Hematopoietic multipotent progenitor cell treated with erythropoietin and hydrocortisone succinate and interleukin-3 and kit ligand, for 15 days (in vitro differentiated cells): ENCODE measurements at regions not wholly inside any gene's neighbourhood (a gene's known extent, or its start where the extent isn't known, plus 50 kb on each side); places are given as distances from the start of the nearest gene placed in this dataset.

Source experiments
- DNase-seq: peaks from one replicate; pipeline ENCODE4 v3.0.0-alpha.2; 2015; ENCODE audit warnings: low spot score

DNA sequence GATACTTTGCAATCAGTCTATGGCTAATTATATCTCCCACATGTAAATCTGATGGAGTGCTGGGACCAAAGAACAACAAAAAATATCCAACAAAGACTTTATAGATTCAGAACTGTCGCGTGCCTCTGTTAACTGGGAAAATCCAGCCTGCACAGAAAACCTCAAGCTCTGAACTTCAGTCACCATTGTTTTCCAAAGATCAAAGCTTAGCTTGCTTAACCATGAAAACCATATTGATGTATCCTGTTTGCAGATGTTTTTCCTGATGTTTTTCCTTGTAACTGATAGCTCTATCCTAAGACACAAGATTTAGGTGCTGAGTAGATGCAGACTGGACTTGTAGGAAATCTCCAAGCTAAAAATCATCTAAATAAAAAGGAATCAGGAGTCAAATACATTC is 163.7 kb downstream of the GXYLT1 start:
- no peak for DNase-seq

DNA sequence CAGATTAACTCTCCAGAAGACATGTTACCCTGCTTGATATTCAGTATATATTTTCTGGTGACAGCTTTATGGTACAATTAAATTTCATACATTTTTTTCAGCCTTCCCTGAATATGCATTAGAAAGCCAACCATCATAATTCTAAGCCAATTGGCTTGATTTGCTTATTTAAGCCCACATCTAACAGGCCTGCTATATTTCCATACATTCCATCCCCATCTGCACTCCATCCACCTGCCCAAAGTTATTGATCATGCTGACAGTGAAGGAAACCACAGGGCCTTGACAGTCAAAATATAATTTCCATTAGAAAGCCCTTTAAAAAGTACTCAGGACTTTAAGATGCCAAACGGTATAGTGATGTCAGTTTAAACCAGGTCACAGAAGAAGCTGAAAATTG is 164.3 kb downstream of the GXYLT1 start:
- DNase-seq: no peak

DNA sequence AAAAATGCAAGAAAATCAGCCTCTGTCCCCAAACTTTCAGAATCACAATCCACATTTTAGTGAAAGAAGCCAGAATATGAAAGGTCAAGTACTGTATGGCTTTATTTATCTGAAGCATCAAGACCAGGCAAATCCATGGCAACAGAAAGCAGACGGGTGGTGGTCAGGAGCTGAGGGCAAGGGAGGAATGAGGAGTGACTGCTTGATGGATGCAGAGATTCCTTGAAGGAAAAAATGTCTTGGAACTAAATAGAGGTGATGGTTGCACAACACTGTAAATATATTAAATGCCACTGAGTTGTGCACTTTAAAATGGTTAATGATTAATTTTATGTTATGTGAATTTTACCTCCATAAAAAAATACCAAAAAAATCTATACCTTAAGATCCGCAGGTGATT is 165.1 kb downstream of the GXYLT1 start:
- no peak for DNase-seq

DNA sequence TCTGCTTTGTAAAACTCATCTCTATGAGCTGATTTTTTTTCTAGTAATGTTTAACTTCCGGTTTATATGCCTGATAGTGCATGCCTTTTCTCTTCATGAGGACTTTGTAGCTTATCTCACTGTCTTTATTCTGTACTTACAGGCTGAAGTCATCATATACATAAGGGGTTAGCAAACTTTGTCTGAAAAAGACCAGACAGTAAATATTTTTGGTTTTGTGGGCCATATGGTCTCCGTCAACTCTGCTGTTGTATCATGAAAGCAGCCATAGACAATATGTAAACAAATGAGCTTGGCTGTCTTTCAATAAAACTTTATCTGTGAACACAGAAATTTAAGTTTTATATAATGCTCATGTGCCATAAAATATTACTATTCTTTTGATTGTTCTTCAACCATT is 172.1 kb downstream of the GXYLT1 start:
- no peak for DNase-seq

DNA sequence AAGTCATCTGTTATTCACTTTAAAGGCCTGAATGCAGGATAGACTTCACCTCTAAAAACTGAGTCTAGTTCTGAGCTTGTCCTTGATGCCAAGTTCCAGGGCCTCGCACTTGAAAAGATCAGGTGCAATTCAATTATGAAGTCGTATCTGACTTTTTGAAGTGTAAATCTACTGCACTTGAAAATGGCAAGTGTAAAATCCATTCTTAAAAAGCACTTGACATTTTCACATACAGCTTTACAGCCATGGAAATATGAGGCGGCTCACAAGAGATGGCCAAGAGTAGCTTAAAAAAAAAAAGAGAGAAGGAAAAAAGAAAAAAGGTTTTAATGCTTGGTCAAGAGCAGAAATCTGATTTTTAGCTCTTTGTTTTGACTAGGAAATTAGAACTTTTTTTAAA is 172.5 kb downstream of the GXYLT1 start:
- DNase-seq: no peak

DNA sequence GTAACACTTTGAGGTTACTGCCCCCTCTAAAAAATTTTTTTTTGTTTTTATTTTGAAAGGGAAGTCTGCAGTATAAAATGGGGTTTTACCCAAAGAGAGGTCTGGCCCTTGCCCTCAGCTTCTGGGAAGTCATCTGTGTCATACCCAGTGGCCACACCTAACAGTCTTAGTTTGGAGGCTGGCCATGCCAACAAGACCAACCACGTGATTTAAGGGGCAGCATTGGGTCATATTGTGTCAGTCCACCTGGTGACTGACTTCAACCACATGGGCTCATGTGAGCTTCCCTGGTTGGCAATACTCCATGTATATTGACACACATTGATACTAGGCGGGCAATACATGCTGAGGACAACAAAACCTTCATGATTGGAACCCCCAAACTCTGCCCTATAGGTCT is 173.9 kb downstream of the GXYLT1 start:
- no peak for DNase-seq

DNA sequence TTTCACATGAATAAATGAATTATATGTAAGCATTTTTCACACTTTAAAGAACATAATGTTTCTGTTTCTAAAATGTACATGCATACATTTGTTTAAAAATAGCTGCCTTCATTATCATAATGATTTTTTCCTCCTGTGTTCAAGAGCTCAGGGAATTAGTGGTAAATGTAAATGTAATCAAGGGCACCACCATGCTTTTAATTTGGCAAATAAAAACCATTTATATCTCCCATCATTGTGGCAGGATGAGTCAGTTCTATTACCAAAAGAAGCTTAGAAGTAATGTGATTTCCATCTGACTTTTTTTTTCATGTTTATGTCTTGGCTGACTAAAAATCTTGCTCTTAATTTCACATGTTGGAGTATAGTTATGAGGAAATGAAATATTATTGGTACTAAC is 176.1 kb downstream of the GXYLT1 start:
- no peak for DNase-seq

DNA sequence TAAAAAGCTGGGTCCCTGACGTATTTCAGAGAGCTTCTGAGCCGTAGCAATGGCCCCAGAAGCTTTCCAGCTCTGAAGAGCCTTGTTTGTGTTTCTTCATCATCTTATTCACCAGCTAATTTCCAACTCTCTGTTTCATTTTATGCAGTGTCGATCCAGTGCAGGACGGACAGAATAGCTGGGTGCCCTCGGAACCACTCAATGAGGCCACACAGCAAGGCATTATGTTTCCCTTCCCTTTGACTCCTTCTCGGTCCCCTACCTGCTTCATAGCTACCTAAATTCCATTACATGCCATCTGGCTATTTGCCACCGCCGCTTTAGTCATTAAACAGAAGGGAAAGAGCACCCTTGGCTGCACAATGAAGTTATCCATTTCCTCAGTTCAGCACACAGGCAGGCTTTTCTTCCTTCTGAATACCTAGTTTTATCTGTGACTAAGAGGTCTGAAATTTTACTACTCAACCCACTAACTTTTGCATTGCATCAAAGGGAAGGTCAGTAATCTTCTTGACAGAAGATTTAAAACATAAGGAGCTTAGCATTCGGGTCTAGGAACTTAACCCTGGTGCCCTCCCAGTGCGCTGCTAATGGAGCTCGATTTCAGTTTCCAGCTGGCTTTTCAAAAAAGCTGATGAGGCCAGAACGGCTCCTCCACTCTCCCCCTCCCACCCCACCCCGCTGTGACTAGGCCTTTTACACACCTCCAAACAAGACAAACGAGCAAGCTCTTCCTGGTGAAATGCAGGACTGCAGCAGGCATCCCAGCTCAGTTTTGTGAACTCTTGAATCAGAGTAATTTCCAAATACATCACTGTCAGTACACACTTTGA is 176.8 kb downstream of the GXYLT1 start:
- DNase-seq: no peak

DNA sequence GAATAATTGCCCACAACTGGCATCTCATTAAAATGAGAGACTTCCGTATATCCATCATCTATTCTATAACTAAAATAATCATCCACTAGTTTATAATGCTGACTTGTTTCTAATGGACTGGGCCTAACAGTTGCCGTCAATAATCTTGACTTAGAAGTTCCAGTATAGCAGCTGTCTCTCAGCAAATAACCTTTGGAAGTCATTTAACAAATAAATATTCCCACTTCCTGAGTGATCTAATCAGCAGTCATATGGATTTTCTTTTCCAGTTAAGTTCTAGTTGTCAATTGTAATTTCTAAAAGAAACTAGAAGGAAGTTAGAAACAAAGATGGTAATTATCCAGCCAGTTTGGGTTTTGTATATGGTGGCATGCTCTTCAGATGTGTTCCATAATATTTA is 177.8 kb downstream of the GXYLT1 start:
- no peak for DNase-seq

DNA sequence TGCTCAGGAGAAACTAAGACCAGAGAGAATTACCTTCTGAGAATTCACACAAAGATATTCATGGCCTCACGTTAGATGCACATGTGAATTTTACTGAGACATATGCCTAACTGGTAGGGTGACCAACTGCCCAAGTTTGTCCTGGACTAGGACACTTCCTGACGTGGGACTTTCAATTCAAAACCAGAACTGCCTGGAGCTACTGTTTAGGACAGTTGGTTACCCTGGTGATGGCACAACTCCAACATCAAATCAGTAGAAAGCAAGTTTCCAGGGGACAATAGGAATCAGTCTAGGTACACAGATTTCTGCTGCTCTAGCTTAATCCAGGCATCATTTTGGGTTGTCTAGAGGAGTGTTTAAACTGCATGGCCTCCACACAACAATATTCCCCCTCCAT is 178.7 kb downstream of the GXYLT1 start:
- no peak for DNase-seq

DNA sequence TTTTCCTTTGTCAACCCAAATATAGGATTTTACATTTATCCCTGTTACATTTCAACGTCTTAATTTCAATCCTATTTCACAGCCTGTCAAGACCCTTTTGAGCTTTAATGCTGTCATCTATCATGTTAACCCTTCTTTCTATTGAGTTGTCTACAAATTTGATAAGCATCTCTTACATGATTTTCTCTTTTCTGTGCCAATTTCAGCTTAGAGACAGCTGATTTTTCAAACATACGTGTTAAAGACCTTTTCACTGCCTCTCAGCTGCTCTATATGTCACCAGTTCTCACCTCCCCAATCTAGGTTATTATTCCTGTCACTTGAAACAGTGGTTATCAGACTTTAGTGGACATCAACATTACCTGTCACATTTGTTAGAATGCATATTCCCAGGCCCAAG is 181.3 kb downstream of the GXYLT1 start:
- DNase-seq: no peak

DNA sequence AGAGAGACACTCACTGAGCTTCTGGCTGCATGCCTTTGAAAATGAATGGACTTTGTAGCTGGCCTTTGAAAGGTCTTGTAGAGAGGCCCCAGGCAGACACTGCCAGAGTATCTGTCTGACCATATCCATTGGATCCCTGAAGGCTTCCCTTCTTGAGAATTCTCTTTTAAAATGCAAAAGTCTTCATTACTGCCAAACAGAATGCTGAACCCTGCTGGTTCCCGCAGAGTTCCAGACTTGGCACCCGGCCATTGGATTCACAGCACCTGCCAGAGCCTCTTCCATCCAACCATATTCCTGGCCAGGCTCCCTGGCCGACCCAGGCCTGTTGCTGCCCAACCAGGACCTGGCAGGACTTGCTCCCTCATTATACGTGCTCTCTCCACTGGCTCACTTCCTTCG is 182.5 kb downstream of the GXYLT1 start:
- DNase-seq: no peak

DNA sequence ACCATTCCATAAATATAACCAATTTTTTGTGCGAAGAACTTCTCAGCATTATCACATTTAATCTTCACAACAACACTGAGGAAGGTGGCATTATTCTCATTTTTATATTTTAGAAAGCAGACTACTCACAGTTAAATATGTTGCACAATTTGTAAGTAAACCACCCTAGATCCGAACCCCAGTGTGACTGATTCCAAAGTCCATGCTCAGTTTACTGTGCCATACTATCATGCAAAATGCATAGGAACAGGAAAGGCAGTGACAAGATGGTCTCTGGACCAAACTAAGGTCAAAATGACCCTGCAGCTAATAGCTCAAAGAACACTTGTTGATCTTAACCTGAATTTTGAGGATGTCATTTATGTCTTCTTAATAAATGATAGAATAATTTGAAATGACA is 185.4 kb downstream of the GXYLT1 start:
- DNase-seq: no peak

DNA sequence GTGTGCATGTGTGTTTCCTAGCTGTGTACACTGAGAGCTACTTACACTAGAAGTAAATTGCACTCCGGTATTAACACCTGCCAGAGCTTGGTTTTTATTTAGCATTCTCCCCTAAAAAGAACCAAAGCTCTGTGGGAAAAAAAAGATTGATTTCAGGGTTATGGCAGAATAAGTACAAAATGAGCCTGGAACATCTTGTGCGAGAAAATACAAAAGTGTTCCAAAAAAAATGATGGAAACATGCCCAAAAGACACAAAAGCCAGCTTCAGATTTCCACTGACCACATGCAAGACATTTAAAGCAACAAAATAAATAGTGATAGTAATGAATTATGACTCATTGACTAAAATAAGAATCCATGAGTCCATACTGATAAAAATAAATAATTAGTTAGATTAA is 188.3 kb downstream of the GXYLT1 start:
- DNase-seq: no peak

DNA sequence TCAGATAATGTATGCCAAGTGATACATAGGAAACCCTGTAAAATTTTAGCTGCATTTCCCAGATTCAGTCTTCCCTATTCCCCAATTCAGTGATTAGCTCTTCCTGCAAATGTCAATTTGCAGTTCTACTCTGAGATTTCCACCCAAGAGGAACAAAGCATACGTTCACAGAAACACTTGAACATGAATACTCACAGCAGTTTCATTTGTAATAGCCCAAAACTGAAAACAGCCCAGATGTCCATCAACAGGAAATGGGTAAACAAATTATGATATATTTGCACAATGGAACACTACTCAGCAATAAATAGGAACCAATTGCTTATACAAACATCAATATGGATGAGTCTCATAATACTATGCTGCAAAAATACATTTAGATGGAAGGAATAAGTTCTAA is 194.2 kb downstream of the GXYLT1 start:
- DNase-seq: no peak

DNA sequence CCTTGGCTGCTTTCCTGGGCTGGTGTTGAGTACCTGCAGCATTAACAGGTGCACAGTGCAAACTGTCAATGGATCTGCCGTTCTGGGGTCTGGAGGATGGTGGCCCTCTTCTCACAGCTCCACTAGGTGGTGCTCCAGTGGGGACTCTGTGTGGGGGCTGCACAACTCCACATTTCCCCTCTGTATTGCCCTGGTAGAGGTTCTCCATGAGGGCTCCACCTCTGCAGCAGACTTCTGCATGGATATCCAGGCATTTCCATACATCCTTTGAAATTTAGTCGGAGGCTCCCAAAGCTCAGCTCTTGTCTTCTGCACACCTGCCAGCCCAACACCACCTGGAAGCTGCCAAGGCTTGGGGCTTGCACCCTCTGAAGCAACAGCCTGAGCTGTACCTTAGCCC is 198.6 kb downstream of the GXYLT1 start:
- DNase-seq: no peak

DNA sequence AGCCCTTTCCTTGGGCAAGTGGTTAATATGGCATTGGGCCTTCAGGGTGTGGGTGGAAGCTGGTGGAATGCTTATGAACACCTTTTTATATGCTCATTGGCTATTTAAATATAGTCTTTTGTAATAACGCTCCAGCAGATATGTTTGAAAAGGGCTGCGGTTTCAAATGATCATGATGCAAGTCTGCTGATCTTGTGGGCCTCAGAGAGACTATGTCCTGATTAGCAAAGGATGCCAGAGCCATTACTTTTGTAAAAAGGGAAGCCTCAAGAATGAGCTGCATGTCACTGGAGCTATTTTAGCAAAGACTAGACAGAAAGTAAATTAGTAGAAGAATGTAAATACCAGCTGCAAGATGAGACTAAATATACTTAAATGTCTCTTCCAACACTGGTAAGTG is 200.5 kb downstream of the GXYLT1 start:
- DNase-seq: no peak

DNA sequence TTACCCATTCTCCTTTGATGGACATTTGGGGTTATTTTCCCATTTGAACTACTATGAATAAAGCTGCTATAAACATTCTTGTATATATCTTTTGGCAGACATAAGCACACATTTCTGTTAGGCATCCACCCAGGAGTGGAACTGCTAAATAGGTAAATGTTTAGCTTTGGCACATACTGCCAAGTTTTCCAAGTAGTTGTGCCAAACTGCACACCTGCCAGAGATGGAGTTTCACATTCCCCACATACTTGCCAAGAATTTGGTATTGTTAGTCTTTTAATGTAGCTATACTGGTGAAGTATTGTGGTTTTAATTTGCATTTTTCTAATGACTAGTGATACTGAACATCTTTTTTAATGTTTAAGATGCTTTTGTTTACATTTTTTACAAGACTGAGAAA is 201.0 kb downstream of the GXYLT1 start:
- DNase-seq: no peak

DNA sequence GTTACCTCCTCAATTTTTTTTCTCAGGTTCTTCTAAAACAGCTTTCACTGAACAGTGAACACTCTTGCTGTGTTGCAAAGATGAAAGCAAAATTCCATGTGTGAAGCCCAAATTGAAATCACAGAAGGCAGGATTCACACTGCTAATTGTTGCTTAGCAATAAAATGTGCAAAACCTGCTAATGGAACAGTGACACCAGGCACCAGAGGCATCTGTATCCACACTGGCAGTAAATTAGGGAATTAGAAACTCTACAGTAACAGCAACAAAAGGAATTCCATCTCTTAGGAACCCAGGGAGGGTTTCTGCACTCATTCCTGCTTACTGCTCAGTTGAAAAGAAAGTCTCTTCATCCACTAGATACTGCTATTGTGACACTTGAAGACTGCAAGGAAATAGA is 202.3 kb downstream of the GXYLT1 start:
- no peak for DNase-seq

DNA sequence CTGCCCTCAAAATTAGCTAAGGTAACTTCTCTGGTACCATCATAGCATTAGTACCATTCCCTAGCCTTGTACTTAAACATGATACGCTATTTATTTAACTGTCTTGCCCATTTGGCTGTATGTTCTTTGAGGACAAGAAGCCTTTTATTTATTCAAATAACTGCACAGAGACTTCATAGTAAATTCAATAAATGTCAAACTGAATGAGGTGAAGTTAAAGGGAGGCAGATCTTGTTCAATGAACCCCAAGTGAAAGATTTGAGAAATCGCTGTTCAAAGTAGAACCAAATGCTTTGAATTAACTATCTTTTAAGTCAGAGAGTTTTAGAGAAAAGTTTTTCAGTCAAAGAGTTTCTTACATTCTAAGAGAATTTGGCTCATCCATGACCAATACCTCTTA is 203.6 kb downstream of the GXYLT1 start:
- DNase-seq: no peak

DNA sequence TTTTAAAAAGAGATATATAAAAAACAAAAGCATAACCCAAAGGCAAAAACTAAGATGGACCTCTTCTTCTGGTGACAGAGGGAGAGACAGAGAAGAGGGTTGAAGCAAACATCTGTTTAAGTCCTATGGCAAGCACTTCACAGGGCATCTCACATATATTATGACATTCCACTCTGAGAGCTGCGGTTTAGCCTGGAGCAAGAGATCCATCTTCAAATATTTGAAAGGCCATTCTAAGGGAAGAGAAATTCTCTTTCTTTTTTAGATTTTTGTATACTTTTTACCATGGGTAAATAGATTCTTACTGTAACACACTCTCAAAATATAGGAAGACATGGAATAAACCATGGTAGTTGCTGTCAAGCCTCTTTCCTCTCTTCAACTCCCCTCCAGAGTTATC is 204.1 kb downstream of the GXYLT1 start:
- DNase-seq: no peak

DNA sequence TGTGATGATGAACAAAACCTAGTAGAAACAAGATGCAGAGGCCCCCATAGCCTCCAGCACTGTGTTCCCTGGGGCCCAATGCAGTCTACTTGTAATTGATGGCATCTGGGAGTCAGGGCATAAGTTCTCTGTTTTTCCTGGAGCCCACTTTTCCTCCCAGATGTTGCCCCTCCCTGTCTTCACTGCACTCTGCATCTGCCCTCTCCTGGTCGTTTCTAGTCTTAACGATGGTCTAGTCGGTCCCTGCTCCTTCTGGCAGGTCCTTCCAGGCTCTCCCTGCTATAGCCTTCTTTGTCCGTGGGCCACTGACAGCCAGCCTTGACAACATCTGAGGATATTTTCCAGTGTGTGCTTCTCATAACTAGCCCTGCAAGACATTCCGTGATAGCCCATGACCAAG is 208.3 kb downstream of the GXYLT1 start:
- DNase-seq: no peak

DNA sequence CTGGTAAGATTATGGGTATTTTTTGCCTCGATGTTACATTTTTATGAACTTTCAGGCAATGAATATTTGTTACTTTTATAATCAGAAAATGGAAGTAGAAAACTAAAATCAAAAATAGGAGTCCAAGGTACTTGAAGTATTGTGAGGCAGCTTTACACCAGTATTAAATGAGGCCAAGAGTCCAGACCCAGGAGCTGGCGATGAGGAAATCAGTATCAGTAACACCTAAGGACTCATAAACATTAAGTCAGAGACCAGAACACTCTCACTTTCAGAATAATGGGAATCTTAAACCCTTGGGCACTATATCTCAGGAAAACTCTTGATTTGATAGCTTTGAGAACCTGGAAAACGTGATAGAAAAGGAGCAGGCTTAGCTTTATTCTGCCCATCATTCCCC is 208.8 kb downstream of the GXYLT1 start:
- no peak for DNase-seq

DNA sequence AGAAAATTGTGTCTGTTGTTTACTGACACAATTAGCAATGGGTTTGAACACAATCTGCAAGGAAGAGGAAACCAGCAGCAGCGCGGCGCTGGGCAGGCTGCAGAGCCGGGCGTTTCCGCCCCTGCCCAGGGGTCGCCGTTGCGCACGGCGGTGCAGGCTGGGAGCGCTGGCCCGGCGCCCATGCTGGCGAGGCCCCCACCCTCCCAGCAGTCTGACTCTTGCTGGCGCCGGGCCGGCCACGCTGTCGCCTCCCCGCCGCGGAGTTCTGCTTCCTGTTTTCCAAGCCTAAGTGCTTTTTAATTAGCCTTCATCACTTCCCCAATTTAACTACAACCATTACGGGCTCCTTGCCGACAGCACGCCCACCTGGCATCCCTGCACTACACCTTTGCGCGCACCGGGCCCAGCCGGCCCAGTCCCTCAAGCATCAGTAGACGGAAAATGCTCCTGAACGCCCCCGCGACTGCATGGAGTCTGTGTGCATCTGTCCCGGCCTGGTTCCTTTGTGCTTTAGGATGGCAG is 212.1 kb downstream of the GXYLT1 start:
- peak; percentile 8 for DNase-seq
